ENCODE measurements at regions not wholly inside any gene's neighbourhood (a gene's known extent, or its start where the extent isn't known, plus 50 kb on each side); places are given as distances from the start of the nearest gene placed in this dataset.
A peak's percentile ranks its signal among the peaks of the same experiment; 100 is the strongest.

- peak; percentile 98 for DNase-seq (ENCODE audit: low read depth)
- TF ChIP-seq CTCF (conservative IDR thresholded peaks at IDR 0.05; ENCODE audit: low read depth, low read length) = no peak
- H3K4me3 ChIP-seq (ENCODE audit: low read depth, low read length) = no peak overlapping the region
These were observed 56.9 kb upstream of the PRSS23 start for GRCh38 chr11:86743223-86744118.

GRCh38 chr11:86741839-86742805 lies 58.2 kb upstream of the PRSS23 start:
- no peak for TF ChIP-seq CTCF (conservative IDR thresholded peaks at IDR 0.05; ENCODE audit: low read depth, low read length)
- no peak overlapping the region for H3K4me3 ChIP-seq (ENCODE audit: low read depth, low read length)
- DNase-seq (ENCODE audit: low read depth) = peak; percentile 69

GRCh38 chr11:86741484-86741835 lies 58.9 kb upstream of the PRSS23 start:
- no peak for DNase-seq (ENCODE audit: low read depth)
- H3K4me3 ChIP-seq (ENCODE audit: low read depth, low read length) = no peak overlapping the region
- TF ChIP-seq CTCF (conservative IDR thresholded peaks at IDR 0.05; ENCODE audit: low read depth, low read length) = no peak

GRCh38 chr11:86740628-86741483 lies 59.5 kb upstream of the PRSS23 start:
- no peak for TF ChIP-seq CTCF (conservative IDR thresholded peaks at IDR 0.05; ENCODE audit: low read depth, low read length)
- DNase-seq (ENCODE audit: low read depth) = peak; percentile 97
- no peak overlapping the region for H3K4me3 ChIP-seq (ENCODE audit: low read depth, low read length)

- DNase-seq (ENCODE audit: low read depth) = no peak
- no peak overlapping the region for H3K4me3 ChIP-seq (ENCODE audit: low read depth, low read length)
- no peak for TF ChIP-seq CTCF (conservative IDR thresholded peaks at IDR 0.05; ENCODE audit: low read depth, low read length)
These were observed 61.8 kb upstream of the PRSS23 start for GRCh38 chr11:86738568-86738967.

GRCh38 chr11:86737737-86738136 lies 62.6 kb upstream of the PRSS23 start:
- DNase-seq (ENCODE audit: low read depth) = no peak
- no peak overlapping the region for H3K4me3 ChIP-seq (ENCODE audit: low read depth, low read length)
- no peak for TF ChIP-seq CTCF (conservative IDR thresholded peaks at IDR 0.05; ENCODE audit: low read depth, low read length)

All from epithelial cell of proximal tubule (primary cell).